HG02981 (cell line): ENCODE measurements at regions not wholly inside any gene's neighbourhood (a gene's known extent, or its start where the extent isn't known, plus 50 kb on each side); places are given as distances from the start of the nearest gene placed in this dataset.

Experiments used
- ATAC-seq: cut with Tn5 transposase; IDR thresholded peaks from one replicate; pipeline ENCODE4 v1.9.1; 2021; ENCODE audit warnings: mild to moderate bottlenecking, moderate library complexity; ENCODE audit not compliant: unreplicated experiment

DNA sequence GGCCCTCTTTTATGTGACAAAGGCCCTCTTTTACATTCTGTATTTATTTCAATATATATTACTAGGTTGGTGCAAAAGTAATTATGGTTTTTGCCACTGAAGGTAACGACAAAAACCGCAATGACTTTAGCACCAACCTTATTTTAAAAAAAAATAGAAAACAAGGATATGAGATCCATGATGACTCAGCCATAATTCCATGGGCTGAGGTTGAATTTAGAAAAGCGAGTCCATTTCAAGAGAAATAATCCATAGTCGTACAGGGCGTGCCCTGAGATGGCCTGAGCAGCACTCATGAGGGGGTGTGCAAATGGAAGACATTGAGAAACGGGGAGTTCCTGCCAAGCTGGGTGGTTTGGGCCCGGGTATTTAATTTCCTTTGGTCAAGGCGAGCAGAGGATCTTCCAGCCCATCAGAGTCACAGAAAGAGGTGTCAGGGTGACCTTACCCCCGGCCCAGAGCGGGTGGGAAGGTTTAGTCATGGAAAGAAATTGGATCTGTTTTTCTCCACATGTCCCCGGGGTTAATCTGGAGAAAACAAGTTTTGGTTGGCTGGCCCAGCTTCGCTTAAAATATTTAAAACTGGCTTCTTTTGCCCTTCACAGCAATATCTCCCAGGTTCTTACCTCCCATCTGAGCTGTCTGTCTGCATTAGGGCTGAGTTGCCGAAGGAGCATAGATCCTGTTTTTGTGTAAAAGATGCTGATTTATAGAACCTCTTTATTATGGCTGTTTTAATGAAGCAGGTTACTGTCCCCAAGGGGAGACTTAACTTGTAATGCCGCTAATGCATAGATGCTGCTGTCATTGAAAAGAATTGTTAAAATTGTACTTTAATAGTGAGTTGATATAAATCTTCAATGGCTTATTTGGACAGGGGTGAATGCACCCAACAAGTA, 255.6 kb downstream of the PREX1 start:
- no peak for ATAC-seq

- no peak for ATAC-seq
Measured at GRCh38 chr20:48569679-48570078, 258.1 kb downstream of the PREX1 start.

GRCh38 chr20:48568520-48568919, 259.3 kb downstream of the PREX1 start:
- ATAC-seq, result no peak

DNA sequence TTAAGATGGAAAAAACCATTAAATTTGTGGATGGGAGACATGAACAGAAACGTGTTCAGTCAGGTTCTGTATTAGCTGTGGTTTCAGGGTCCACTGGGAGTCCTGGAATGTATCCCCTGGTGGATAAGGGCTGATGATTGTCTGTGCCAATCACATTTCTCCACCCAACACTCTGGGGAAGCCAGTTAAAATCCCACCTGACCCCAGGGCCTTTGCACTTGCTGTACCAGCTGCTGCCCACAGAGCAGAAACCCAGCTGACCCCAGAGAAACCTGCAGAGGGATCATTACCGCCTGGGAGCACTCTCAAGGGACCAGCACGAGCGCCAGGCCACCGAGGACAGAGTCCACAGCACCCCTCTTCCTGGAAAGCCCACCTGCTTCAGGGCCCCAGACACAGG, 260.7 kb downstream of the PREX1 start:
- no peak for ATAC-seq

DNA sequence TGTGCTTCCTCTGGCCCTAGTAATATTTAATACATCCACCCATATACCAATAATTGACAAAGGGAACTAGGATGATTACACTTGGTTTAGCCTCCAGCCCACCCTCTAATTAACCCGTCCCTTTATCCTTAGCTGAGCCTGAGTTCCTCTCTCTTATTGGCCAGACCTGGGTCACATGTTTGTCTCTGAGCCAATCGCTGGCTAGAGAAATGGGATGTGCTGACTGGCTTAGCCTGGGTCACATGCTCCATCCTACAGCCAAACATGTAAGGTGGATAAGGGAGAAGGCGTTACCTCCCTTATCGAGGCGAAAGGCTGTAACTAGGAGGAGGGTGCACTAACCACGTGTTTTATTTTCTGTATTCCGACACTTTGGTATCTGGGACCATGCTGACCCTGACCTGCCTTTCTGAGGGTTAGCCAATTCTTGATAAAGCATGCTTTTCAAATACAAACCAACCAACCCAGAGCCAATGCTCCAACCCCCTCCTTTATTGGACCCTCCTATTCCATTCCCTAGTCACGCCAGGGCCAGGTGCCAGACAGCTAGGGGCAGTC, 262.7 kb downstream of the PREX1 start:
- no peak for ATAC-seq

- no peak for ATAC-seq
Measured at GRCh38 chr20:48563191-48563870, 264.5 kb downstream of the PREX1 start.

DNA sequence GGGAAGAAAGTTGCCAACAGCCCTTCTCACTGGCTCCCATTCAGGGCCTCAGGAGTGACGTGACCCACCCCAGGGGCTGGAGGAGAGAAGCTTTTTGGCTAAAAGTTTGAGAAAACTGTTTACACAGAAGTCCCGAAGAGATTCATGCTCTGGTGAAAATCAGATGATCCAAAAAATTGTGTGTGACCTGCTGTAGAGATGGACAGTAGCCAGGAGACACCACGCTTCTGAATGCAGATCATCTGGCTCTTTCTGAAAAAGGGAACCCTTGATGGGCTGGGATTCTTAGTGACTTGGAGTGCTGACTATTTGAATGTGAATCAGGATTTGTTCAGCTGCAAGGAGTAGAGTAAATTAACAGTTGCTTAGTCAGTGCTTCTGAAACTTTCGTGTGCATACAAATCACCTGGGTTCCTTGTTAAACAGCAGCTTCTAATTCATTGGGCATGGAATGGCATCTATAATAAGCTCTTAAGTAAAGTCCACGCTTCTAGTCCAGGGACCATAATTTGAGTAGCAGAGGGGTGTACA, 265.1 kb downstream of the PREX1 start:
- no peak for ATAC-seq

DNA sequence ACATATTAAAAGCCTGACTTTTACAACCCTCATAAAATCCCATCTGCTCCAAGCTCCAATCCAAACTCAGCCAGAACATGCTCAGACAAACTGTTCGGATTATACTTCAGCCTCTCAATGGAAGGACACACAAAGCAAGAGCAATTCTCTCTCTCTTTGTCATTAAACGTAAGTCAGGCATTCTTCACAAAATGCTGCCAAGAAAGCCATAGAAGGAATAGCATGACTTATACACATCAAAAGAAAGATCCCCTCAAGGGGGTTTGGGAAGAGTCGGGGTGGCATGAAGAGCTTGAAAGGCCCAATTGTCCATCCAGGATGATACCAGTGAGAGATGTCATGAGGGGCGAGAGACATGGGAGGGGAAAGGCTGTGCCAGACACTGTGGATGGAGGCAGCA, 268.9 kb downstream of the PREX1 start:
- no peak for ATAC-seq

- no peak for ATAC-seq
Measured at GRCh38 chr20:48557380-48557779, 270.4 kb downstream of the PREX1 start.

- ATAC-seq, result no peak
Measured at GRCh38 chr20:48556956-48557355, 270.8 kb downstream of the PREX1 start.

GRCh38 chr20:48552550-48552949, 275.2 kb downstream of the PREX1 start:
- ATAC-seq, result no peak

DNA sequence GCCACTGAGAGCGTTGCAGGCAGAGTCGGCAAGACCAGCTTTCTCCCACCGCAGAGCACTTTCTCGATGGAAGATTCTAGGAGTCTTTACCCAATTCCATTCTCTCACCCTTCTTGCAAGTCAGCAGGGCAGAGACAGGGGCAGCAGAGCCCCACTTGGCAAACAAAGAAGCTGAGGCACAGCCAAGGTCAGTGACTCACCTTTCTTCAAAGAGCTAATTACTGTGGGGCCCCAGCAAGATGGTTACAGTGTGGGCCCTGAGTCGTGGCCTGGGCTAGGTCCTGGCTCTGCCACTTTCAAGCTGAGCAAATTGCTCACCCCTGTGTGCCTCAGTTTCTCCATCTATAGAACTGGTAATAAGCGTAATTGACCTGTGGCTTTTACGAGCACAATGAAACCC, 277.0 kb downstream of the PREX1 start:
- no peak for ATAC-seq

- no peak for ATAC-seq
Measured at GRCh38 chr20:48547664-48548063, 280.1 kb downstream of the PREX1 start.

GRCh38 chr20:48544402-48545339, 283.1 kb downstream of the PREX1 start:
- ATAC-seq, result no peak

- no peak for ATAC-seq
Measured at GRCh38 chr20:48541581-48542071, 286.2 kb downstream of the PREX1 start.

DNA sequence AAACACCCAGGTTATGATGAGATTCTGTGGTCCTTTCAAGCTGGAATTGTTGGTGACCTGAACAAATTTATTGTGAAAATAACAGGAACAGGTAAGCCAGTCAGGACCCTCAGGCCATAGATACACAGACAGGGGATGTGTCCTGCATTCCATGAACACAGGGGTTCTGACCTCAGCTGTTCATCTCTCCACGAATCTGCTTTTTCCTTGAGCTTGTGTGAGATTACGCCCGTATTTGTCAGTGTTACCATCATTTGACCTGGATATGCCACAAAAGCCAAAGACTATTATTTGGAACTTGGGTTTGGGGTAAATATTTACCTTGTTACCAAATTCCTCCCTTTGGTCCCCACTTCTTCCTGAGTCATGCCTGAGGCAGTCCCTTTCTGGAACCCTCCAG, 288.9 kb downstream of the PREX1 start:
- no peak for ATAC-seq

GRCh38 chr20:48538058-48538825, 289.6 kb downstream of the PREX1 start:
- no peak for ATAC-seq

DNA sequence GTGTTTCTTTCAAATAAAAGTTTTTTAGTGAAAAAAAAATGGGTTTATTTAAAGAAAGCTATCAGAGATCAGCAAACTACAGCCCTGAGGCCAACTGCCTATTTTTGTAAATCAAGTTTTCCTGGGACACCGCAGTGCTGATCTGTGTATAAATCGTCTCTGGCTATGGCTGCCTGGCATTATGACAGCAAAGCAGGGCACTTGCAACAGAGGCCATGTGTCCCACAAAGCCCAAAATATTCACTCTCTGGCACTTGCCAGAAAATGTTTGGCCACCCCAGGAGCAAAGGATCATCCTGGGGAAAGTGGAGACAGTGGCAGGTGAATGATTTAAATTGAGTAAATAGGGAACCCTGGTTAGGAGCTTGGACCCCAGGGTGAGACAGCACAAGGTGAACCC, 291.6 kb downstream of the PREX1 start:
- ATAC-seq, result no peak

DNA sequence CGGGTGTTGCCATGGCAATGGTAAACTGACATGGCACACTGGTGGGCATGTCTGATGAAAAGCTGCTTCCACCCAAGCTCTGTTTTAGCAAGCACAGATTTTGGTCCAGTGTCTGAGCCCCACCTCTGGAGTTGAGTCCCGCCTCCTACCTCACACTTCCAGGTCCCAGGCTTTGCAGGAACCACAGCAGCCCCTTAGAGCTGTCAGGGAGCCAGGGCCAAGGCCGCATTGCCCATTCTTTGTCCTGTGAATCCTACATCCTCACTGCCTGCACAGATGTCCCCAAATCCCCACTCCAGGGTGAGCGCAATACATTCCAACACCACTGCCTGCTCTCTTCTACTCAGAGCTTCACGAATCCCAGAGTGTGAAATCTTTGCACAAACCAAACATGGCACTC, 292.2 kb downstream of the PREX1 start:
- no peak for ATAC-seq

- ATAC-seq, result no peak
Measured at GRCh38 chr20:48532028-48532427, 295.8 kb downstream of the PREX1 start.
